ENCODE measurements at regions not wholly inside any gene's neighbourhood (a gene's known extent, or its start where the extent isn't known, plus 50 kb on each side); places are given as distances from the start of the nearest gene placed in this dataset.

GRCh38 chr4:128725405-128726055, 84.0 kb upstream of the JADE1 start:
- TF ChIP-seq, protein P1, sequence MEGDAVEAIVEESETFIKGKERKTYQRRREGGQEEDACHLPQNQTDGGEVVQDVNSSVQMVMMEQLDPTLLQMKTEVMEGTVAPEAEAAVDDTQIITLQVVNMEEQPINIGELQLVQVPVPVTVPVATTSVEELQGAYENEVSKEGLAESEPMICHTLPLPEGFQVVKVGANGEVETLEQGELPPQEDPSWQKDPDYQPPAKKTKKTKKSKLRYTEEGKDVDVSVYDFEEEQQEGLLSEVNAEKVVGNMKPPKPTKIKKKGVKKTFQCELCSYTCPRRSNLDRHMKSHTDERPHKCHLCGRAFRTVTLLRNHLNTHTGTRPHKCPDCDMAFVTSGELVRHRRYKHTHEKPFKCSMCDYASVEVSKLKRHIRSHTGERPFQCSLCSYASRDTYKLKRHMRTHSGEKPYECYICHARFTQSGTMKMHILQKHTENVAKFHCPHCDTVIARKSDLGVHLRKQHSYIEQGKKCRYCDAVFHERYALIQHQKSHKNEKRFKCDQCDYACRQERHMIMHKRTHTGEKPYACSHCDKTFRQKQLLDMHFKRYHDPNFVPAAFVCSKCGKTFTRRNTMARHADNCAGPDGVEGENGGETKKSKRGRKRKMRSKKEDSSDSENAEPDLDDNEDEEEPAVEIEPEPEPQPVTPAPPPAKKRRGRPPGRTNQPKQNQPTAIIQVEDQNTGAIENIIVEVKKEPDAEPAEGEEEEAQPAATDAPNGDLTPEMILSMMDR (conservative IDR thresholded peaks at IDR 0.05) = no peak
- no peak for TF ChIP-seq ZFX (IDR thresholded peaks at IDR 0.05)
